K562 (cell line): ENCODE measurements at regions not wholly inside any gene's neighbourhood (a gene's known extent, or its start where the extent isn't known, plus 50 kb on each side); places are given as distances from the start of the nearest gene placed in this dataset.

ENCODE experiments used
- ATF6 ChIP-seq: sonication (generic); formaldehyde crosslinking; IDR thresholded peaks from 2 replicates; pipeline ENCODE4 v1.4.0; 2020; ENCODE audit warnings: mild to moderate bottlenecking, missing genetic modification reagents
- CBFB ChIP-seq: sonication (generic); formaldehyde crosslinking; IDR thresholded peaks from 2 replicates; pipeline ENCODE4 v1.4.0; 2020; ENCODE audit warnings: mild to moderate bottlenecking, missing genetic modification reagents
- CBX3 ChIP-seq, 2 experiments: IDR thresholded peaks; 1 replicate in 1 of 2; 2 replicates in 1 of 2; pipeline ENCODE4 v1.6.1; 2012; ENCODE audit warnings: inconsistent platforms in 2 of 2, low read length in 2 of 2, borderline replicate concordance in 1 of 2, control low read depth in 1 of 2
- CSDE1 ChIP-seq, 2 experiments: fragments of 450-650 bp; IDR thresholded peaks; 2 replicates each; pipeline ENCODE4 v1.6.1; 2016; ENCODE audit warnings: mild to moderate bottlenecking in 1 of 2
- HDGF ChIP-seq: fragments of 450-650 bp; IDR thresholded peaks from 2 replicates; pipeline ENCODE4 v1.6.1; 2016
- HMGXB4 ChIP-seq: sonication (generic); formaldehyde crosslinking; IDR thresholded peaks from 2 replicates; pipeline ENCODE4 v1.8.1; 2023; ENCODE audit warnings: mild to moderate bottlenecking, missing genetic modification reagents
- NFXL1 ChIP-seq: fragments of 450-650 bp; formaldehyde crosslinking; IDR thresholded peaks from 2 replicates; pipeline ENCODE4 v1.4.0; 2021; ENCODE audit warnings: mild to moderate bottlenecking
- NR2F6 ChIP-seq: fragments of 450-650 bp; formaldehyde crosslinking; IDR thresholded peaks from 2 replicates; pipeline ENCODE4 v1.4.0; 2020; ENCODE audit warnings: mild to moderate bottlenecking
- POLR3A ChIP-seq: IDR thresholded peaks from 2 replicates; pipeline ENCODE4 v1.6.1; 2011; ENCODE audit warnings: borderline replicate concordance, mild to moderate bottlenecking, moderate library complexity; ENCODE audit not compliant: insufficient read length, insufficient read depth; ENCODE audit errors: extremely low read depth
- RAD51 ChIP-seq: fragments of 450-650 bp; IDR thresholded peaks from 2 replicates; pipeline ENCODE4 v1.7.1; 2016; ENCODE audit warnings: low read depth, mild to moderate bottlenecking, borderline replicate concordance
- REST ChIP-seq, 2 experiments: fragments of 450-650 bp; formaldehyde crosslinking in 1 of 2; IDR thresholded peaks; 2 replicates each; pipeline versions ENCODE4 v1.4.0 to v1.6.1; 2014 to 2020; ENCODE audit warnings: mild to moderate bottlenecking in 2 of 2, borderline replicate concordance in 1 of 2, low read depth in 1 of 2
- TBL1XR1 ChIP-seq, 2 experiments: IDR thresholded peaks; 2 replicates each; pipeline ENCODE4 v1.6.1; 2012; ENCODE audit warnings: improper control_type of control experiment in 2 of 2, low read length in 2 of 2, mild to moderate bottlenecking in 1 of 2
- THRB ChIP-seq: fragments of 450-650 bp; formaldehyde crosslinking; conservative IDR thresholded peaks from 2 replicates; pipeline ENCODE4 v1.4.0; 2022; ENCODE audit warnings: mild to moderate bottlenecking, missing genetic modification characterization
- ZNF174 ChIP-seq: fragments of 250-450 bp; sonication (Bioruptor Pico); IDR thresholded peaks from 2 replicates; pipeline ENCODE4 v1.4.0; 2020; ENCODE audit warnings: mild to moderate bottlenecking
- ZNF274 ChIP-seq: IDR thresholded peaks from 2 replicates; pipeline ENCODE4 v1.6.1; 2011; ENCODE audit warnings: low read depth, mild to moderate bottlenecking, low read length, moderate library complexity, borderline replicate concordance
- ZNF785 ChIP-seq: fragments of 250-450 bp; sonication (Bioruptor Pico); IDR thresholded peaks from 2 replicates; pipeline ENCODE4 v1.4.0; 2020; ENCODE audit warnings: mild to moderate bottlenecking

- TF ChIP-seq CSDE1 (IDR thresholded peaks at IDR 0.05) (peak in 1 of 2 experiments; percentile 69; a peak in 1 of 4 replicates), ATF6 (0 out of 2 replicates have a peak, but pooled peaks have one; percentile 68), ZNF785 (no peak), POLR3A (peak; percentile 81), NR2F6 (CRISPR knock-in tag) (no peak), TBL1XR1 (IDR thresholded peaks at IDR 0.05; ENCODE audit: low read length in 2 of 2) (peak; percentile 9 to 86; a peak in 2 of 4 replicates), CBFB (no peak), HDGF (0 out of 2 replicates have a peak, but pooled peaks have one; percentile 12), CBX3 (IDR thresholded peaks at IDR 0.05; ENCODE audit: borderline replicate concordance in 1 of 2, low read length in 2 of 2) (no peak), THRB (CRISPR knock-in tag) (0 out of 2 replicates have a peak, but pooled peaks have one; percentile 26), ZNF274 (peak; percentile 40; the same call in 1 of the 2 replicates), NFXL1 (CRISPR knock-in tag) (no peak), HMGXB4 (CRISPR knock-in tag) (no peak), RAD51 (no peak), ZNF174 (no peak), REST (IDR thresholded peaks at IDR 0.05; ENCODE audit: borderline replicate concordance) (0 out of 2 replicates have a peak, but pooled peaks have one; percentile 0), REST (CRISPR knock-in tag; IDR thresholded peaks at IDR 0.05; ENCODE audit: low read depth) (no peak)
Measured at GRCh38 chr6:26311012-26311384, 54.0 kb upstream of the BTN3A2 start (continued).
